CD14-positive monocyte (primary cell): ENCODE measurements at regions not wholly inside any gene's neighbourhood (a gene's known extent, or its start where the extent isn't known, plus 50 kb on each side); places are given as distances from the start of the nearest gene placed in this dataset.

ENCODE experiments used
- DNase-seq, 3 donors: peaks; one replicate each; pipeline ENCODE4 v3.0.0-alpha.2; 2011 to 2022
- H2AFZ ChIP-seq: 2 replicates; pipeline ENCODE4 v1.6.0; 2012; ENCODE audit warnings: mild to moderate bottlenecking, low read depth, low read length, inconsistent platforms; ENCODE audit not compliant: insufficient read depth, poor library complexity, severe bottlenecking
- H3K27ac ChIP-seq, 2 donors: 1 replicate in 1 of 2; 2 replicates in 1 of 2; pipeline ENCODE4 v1.5.1; 2012 to 2013; ENCODE audit warnings: low read length in 2 of 2, control low read depth in 1 of 2, inconsistent platforms in 1 of 2, low read depth in 1 of 2, mild to moderate bottlenecking in 1 of 2
- H3K27me3 ChIP-seq, 2 donors: one replicate each; pipeline versions ENCODE4 v1.6.0 to v1.6.1; 2011 to 2013; ENCODE audit warnings: low read length in 2 of 2; ENCODE audit not compliant: control insufficient read depth in 2 of 2, insufficient read depth in 2 of 2
- H3K36me3 ChIP-seq, 2 donors: replicated peaks in 1 of 2; 1 replicate in 1 of 2; 2 replicates in 1 of 2; pipeline versions ENCODE4 v1.5.1 to v1.6.1; 2012 to 2013; ENCODE audit warnings: low read length in 2 of 2, control low read depth in 1 of 2, inconsistent platforms in 1 of 2, mild to moderate bottlenecking in 1 of 2; ENCODE audit not compliant: insufficient read depth in 2 of 2, control insufficient read depth in 1 of 2
- H3K4me1 ChIP-seq, 2 donors: 1 replicate in 1 of 2; 2 replicates in 1 of 2; pipeline versions ENCODE4 v1.5.1 to v1.6.1; 2012 to 2013; ENCODE audit warnings: low read length in 2 of 2, control low read depth in 1 of 2, inconsistent platforms in 1 of 2, mild to moderate bottlenecking in 1 of 2, moderate library complexity in 1 of 2; ENCODE audit not compliant: insufficient read depth in 2 of 2, control insufficient read depth in 1 of 2
- H3K4me2 ChIP-seq: replicated peaks from 2 replicates; pipeline ENCODE3; 2012; ENCODE audit warnings: low read length, moderate library complexity, mild to moderate bottlenecking; ENCODE audit not compliant: poor library complexity, severe bottlenecking; ENCODE audit errors: extremely low read depth
- H3K4me3 ChIP-seq, 3 experiments: fragments of 200-600 bp in 1 of 3; sonication (generic) in 1 of 3; replicated peaks in 1 of 3; 1 replicate in 2 of 3; 2 replicates in 1 of 3; pipeline ENCODE4 v1.5.1; 2011 to 2013; ENCODE audit warnings: low read length in 3 of 3, mild to moderate bottlenecking in 3 of 3, control low read depth in 2 of 3, low read depth in 2 of 3, inconsistent platforms in 1 of 3, moderate library complexity in 1 of 3
- H3K79me2 ChIP-seq: 2 replicates; pipeline ENCODE4 v1.6.0; 2012; ENCODE audit warnings: mild to moderate bottlenecking, control low read depth, inconsistent platforms, low read length, moderate library complexity; ENCODE audit not compliant: insufficient read depth
- H3K9ac ChIP-seq: 2 replicates; pipeline ENCODE4 v1.6.0; 2017; ENCODE audit warnings: low read length, mild to moderate bottlenecking; ENCODE audit not compliant: insufficient read depth, poor library complexity, severe bottlenecking
- H3K9me3 ChIP-seq, 2 donors: replicated peaks in 1 of 2; 1 replicate in 1 of 2; 2 replicates in 1 of 2; pipeline versions ENCODE4 v1.5.1 to v1.6.1; 2012 to 2013; ENCODE audit warnings: low read length in 2 of 2, control low read depth in 1 of 2; ENCODE audit not compliant: control insufficient read depth in 1 of 2, insufficient read depth in 1 of 2
- H4K20me1 ChIP-seq: 2 replicates; pipeline ENCODE4 v1.6.0; 2012; ENCODE audit warnings: mild to moderate bottlenecking, low read length, control low read depth, moderate library complexity; ENCODE audit not compliant: insufficient read depth
- H3K27ac Mint-ChIP-seq, 7 donors: one replicate each; pipeline ENCODE4 v1.8.0; 2020; ENCODE audit warnings: mild to moderate bottlenecking in 7 of 7, mixed read lengths in 7 of 7, moderate library complexity in 6 of 7, inconsistent platforms in 2 of 7
- H3K27me3 Mint-ChIP-seq, 3 donors: one replicate each; pipeline ENCODE4 v1.8.0; 2021 to 2022; ENCODE audit warnings: low read depth in 3 of 3, mild to moderate bottlenecking in 3 of 3, mixed read lengths in 3 of 3, moderate library complexity in 3 of 3, inconsistent platforms in 1 of 3
- H3K36me3 Mint-ChIP-seq, 2 donors: one replicate each; pipeline ENCODE4 v1.8.0; 2020; ENCODE audit warnings: mixed read lengths in 2 of 2, inconsistent platforms in 1 of 2, mild to moderate bottlenecking in 1 of 2
- H3K4me1 Mint-ChIP-seq: one replicate; pipeline ENCODE4 v1.8.0; 2020; ENCODE audit warnings: mild to moderate bottlenecking, mixed read lengths
- H3K4me3 Mint-ChIP-seq, 2 donors: one replicate each; pipeline ENCODE4 v1.8.0; 2020; ENCODE audit warnings: mild to moderate bottlenecking in 2 of 2, mixed read lengths in 2 of 2, moderate library complexity in 1 of 2
- H3K9me3 Mint-ChIP-seq, 7 donors: one replicate each; pipeline ENCODE4 v1.8.0; 2020 to 2022; ENCODE audit warnings: mixed read lengths in 7 of 7, mild to moderate bottlenecking in 6 of 7, moderate library complexity in 6 of 7, inconsistent platforms in 2 of 7
- CTCF ChIP-seq: fragments of 200-600 bp; IDR thresholded peaks from one replicate; pipeline ENCODE4 v1.8.0; 2022; ENCODE audit warnings: antibody characterized with exemption, mild to moderate bottlenecking
- WGBS: methylation state at CpG from one replicate; pipeline ENCODE4 v1.1.5; 2013; ENCODE audit warnings: missing lambda C conversion rate; ENCODE audit not compliant: insufficient coverage; 5-methylcytosine and 5-hydroxymethylcytosine counted together
- intact Hi-C, 2 donors: fragments of 100-400 bp; cut with micrococcal nuclease; formaldehyde crosslinking; loops; one replicate each; pipeline versions ENCODE4 v1.15.0 to v1.15.1; 2023

- H3K9me3 ChIP-seq = peaks cover 7 to 54% of the 10 kb centered on the region in 2 donors
- Mint-ChIP-seq H3K36me3 (peaks cover 0 to 5% of the 10 kb centered on the region in 2 donors), H3K27ac (no peak overlapping the region), H3K27me3 (peaks cover 93 to 98% (median 97%) of the 10 kb centered on the region in 3 donors), H3K4me3 (peak overlapping the region in 1 of 2 donors; percentile 78), H3K9me3 (peaks cover 2 to 33% (median 11%) of the 10 kb centered on the region in 7 donors), H3K4me1 (peaks cover 15% of the 10 kb centered on the region)
- no peaks in the 10 kb centered on the region for H3K4me1 ChIP-seq
- no peak overlapping the region for H3K4me2 ChIP-seq
- H3K4me3 ChIP-seq = no peak overlapping the region
- no peak overlapping the region for H3K27ac ChIP-seq
- 2% methylated on average over 4 of the region's 9 CpGs for WGBS
- no peak for DNase-seq
- H3K79me2 ChIP-seq = no peaks in the 10 kb centered on the region
- no peaks in the 10 kb centered on the region for H4K20me1 ChIP-seq
- H3K9ac ChIP-seq = no peak overlapping the region
- intact Hi-C loops = no loop called here
- no peak for TF ChIP-seq CTCF
- H3K36me3 ChIP-seq = no peaks in the 10 kb centered on the region
- H2AFZ ChIP-seq = no peak overlapping the region
- peaks cover 95 to 99% of the 10 kb centered on the region in 2 donors for H3K27me3 ChIP-seq
Observed at GRCh38 chr5:73302797-73303147, 129.8 kb downstream of the TMEM174 start.

- no peaks in the 10 kb centered on the region for H3K4me1 ChIP-seq
- peaks cover 7 to 64% of the 10 kb centered on the region in 2 donors for H3K9me3 ChIP-seq
- no peak overlapping the region for H2AFZ ChIP-seq
- H3K9me3 Mint-ChIP-seq = peaks cover 2 to 36% (median 12%) of the 10 kb centered on the region in 7 donors
- DNase-seq = no peak
- peak overlapping the region in 1 of 2 donors; percentile 86 for H3K4me3 Mint-ChIP-seq
- TF ChIP-seq CTCF = no peak
- peaks cover 97 to 99% of the 10 kb centered on the region in 2 donors for H3K27me3 ChIP-seq
- H4K20me1 ChIP-seq = no peaks in the 10 kb centered on the region
- peaks cover 15% of the 10 kb centered on the region for H3K4me1 Mint-ChIP-seq
- H3K9ac ChIP-seq = no peak overlapping the region
- H3K4me2 ChIP-seq = no peak overlapping the region
- peaks cover 95 to 99% (median 98%) of the 10 kb centered on the region in 3 donors for H3K27me3 Mint-ChIP-seq
- no peaks in the 10 kb centered on the region for H3K79me2 ChIP-seq
- H3K36me3 ChIP-seq = no peaks in the 10 kb centered on the region
- H3K36me3 Mint-ChIP-seq = peaks cover 2 to 5% of the 10 kb centered on the region in 2 donors
- H3K27ac ChIP-seq = no peak overlapping the region
- no peak overlapping the region for H3K27ac Mint-ChIP-seq
- no peak overlapping the region for H3K4me3 ChIP-seq
- 13% methylated on average over 13 of the region's 22 CpGs for WGBS
- intact Hi-C loops = no loop called here
Observed at GRCh38 chr5:73301208-73301901, 128.4 kb downstream of the TMEM174 start.
